Neural cell (in vitro differentiated cells): ENCODE measurements at regions not wholly inside any gene's neighbourhood (a gene's known extent, or its start where the extent isn't known, plus 50 kb on each side); places are given as distances from the start of the nearest gene placed in this dataset.
A peak's percentile ranks its signal among the peaks of the same experiment; 100 is the strongest.

Source experiments
- H2AFZ ChIP-seq: fragments of 200-600, 300-800 bp; sonication (generic), shearing (Covaris generic); 2 replicates; pipeline ENCODE4 v1.6.0; 2014; ENCODE audit warnings: low read depth, mild to moderate bottlenecking, antibody characterized with exemption, low read length, moderate library complexity
- H3F3A ChIP-seq: fragments of 200-600 bp; shearing (Covaris generic); 2 replicates; pipeline ENCODE4 v1.6.1; 2016; ENCODE audit warnings: mild to moderate bottlenecking, moderate library complexity, mixed read lengths, antibody characterized with exemption, low read length; ENCODE audit not compliant: insufficient read depth, poor library complexity, severe bottlenecking
- H3K27ac ChIP-seq: fragments of 200-600, 300-800 bp; sonication (generic), shearing (Covaris generic); 2 replicates; pipeline ENCODE4 v1.5.1; 2014; ENCODE audit warnings: mild to moderate bottlenecking, low read length, moderate library complexity
- H3K27me3 ChIP-seq: fragments of 300-800, 200-600 bp; sonication (generic), shearing (Covaris generic); 2 replicates; pipeline ENCODE4 v1.6.0; 2014; ENCODE audit warnings: mild to moderate bottlenecking, low read depth, low read length, moderate library complexity; ENCODE audit not compliant: insufficient read depth
- H3K36me3 ChIP-seq: fragments of 300-800, 200-600 bp; sonication (generic), shearing (Covaris generic); 2 replicates; pipeline ENCODE4 v1.5.1; 2014; ENCODE audit warnings: mild to moderate bottlenecking, antibody characterized with exemption, low read length, moderate library complexity; ENCODE audit not compliant: insufficient read depth
- H3K4me2 ChIP-seq: fragments of 300-800, 200-600 bp; sonication (generic), shearing (Covaris generic); 2 replicates; pipeline ENCODE4 v1.6.0; 2014; ENCODE audit warnings: mild to moderate bottlenecking, low read length
- H3K4me3 ChIP-seq: fragments of 300-800, 200-600 bp; sonication (generic), shearing (Covaris generic); 2 replicates; pipeline ENCODE4 v1.5.1; 2014; ENCODE audit warnings: mild to moderate bottlenecking, low read length, moderate library complexity
- H3K79me2 ChIP-seq: fragments of 200-600 bp; shearing (Covaris generic); replicated peaks from 2 replicates; pipeline ENCODE4 v1.6.0; 2014; ENCODE audit warnings: mild to moderate bottlenecking, low read length, moderate library complexity; ENCODE audit not compliant: insufficient read depth
- H3K9ac ChIP-seq: fragments of 300-800, 200-600 bp; sonication (generic), shearing (Covaris generic); 2 replicates; pipeline ENCODE4 v1.6.1; 2016; ENCODE audit warnings: mild to moderate bottlenecking, low read length, mixed read lengths
- H3K9me2 ChIP-seq: fragments of 200-600 bp; shearing (Covaris generic); 2 replicates; pipeline ENCODE4 v1.6.1; 2016; ENCODE audit warnings: mild to moderate bottlenecking, low read length, mixed read lengths; ENCODE audit not compliant: insufficient read depth
- H3K9me3 ChIP-seq: fragments of 200-600, 300-800 bp; sonication (generic), shearing (Covaris generic); 2 replicates; pipeline ENCODE4 v1.6.1; 2016; ENCODE audit warnings: mild to moderate bottlenecking, mixed run types, low read length, moderate library complexity, mixed read lengths
- H4K20me1 ChIP-seq: fragments of 200-600 bp; shearing (Covaris generic); 2 replicates; pipeline ENCODE4 v1.6.1; 2016; ENCODE audit warnings: mild to moderate bottlenecking, mixed run types; ENCODE audit not compliant: insufficient read depth
- EP300 ChIP-seq: fragments of 450-650 bp; conservative IDR thresholded peaks from 2 replicates; pipeline ENCODE4 v1.6.1; 2014; ENCODE audit warnings: antibody characterized with exemption, mild to moderate bottlenecking, moderate library complexity; ENCODE audit not compliant: poor library complexity, severe bottlenecking
- EZH2 ChIP-seq: fragments of 200-600, 300-800 bp; shearing (Covaris generic), sonication (generic); IDR thresholded peaks from 2 replicates; pipeline ENCODE4 v1.6.1; 2014; ENCODE audit warnings: antibody characterized with exemption, low read length, borderline replicate concordance, mild to moderate bottlenecking; ENCODE audit not compliant: insufficient read depth, poor library complexity, severe bottlenecking
- MXI1 ChIP-seq: fragments of 450-650 bp; conservative IDR thresholded peaks from 2 replicates; pipeline ENCODE4 v1.6.1; 2014; ENCODE audit warnings: antibody characterized with exemption, mild to moderate bottlenecking; ENCODE audit not compliant: poor library complexity, severe bottlenecking
- POLR2AphosphoS5 ChIP-seq: IDR thresholded peaks from 2 replicates; pipeline ENCODE4 v1.6.1; 2012
- RAD21 ChIP-seq: fragments of 450-650 bp; conservative IDR thresholded peaks from 2 replicates; pipeline ENCODE4 v1.6.1; 2014; ENCODE audit warnings: antibody characterized with exemption, mild to moderate bottlenecking, moderate library complexity
- SMC3 ChIP-seq: fragments of 450-650 bp; conservative IDR thresholded peaks from 2 replicates; pipeline ENCODE4 v1.6.1; 2014; ENCODE audit warnings: antibody characterized with exemption, mild to moderate bottlenecking, moderate library complexity; ENCODE audit not compliant: poor library complexity
- TAF1 ChIP-seq: IDR thresholded peaks from 2 replicates; pipeline ENCODE4 v1.6.1; 2012; ENCODE audit warnings: low read depth
- TF ChIP-seq, protein P1 (sequence below): IDR thresholded peaks from 2 replicates; pipeline ENCODE4 v1.6.1; 2012; ENCODE audit warnings: borderline replicate concordance
- TF ChIP-seq, protein P2 (sequence below): fragments of 450-650 bp; IDR thresholded peaks from 2 replicates; pipeline ENCODE4 v1.5.1; 2014; ENCODE audit warnings: antibody characterized with exemption, mild to moderate bottlenecking, moderate library complexity; ENCODE audit not compliant: poor library complexity, severe bottlenecking

DNA sequence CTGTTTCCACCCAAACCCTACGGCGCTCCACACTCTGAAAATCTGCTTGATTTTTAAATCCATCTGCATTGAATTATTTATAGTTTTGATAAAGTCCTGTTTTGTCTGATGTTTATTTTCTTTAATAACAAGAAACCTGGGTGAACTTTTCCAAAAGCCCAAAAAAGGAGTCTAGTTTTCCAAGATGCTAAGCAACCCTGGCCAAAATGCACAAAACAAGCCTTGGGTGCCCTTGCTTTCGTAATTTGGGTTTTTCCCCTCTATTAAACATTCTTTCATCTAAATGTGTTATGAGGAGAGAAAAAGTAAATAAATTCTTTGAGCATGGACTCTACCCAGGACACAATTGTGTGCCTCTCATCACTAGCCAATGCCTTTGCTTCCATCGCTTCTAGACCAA is 468.9 kb downstream of the MCTP2 start:
- H3K9me3 ChIP-seq, result no peaks in the 10 kb centered on the region
- H3K9me2 ChIP-seq, result no peaks in the 10 kb centered on the region
- no peaks in the 10 kb centered on the region for H3K36me3 ChIP-seq
- H3K9ac ChIP-seq, result no peak overlapping the region
- H3K4me3 ChIP-seq, result no peak overlapping the region
- H3K4me2 ChIP-seq, result no peak overlapping the region
- TF ChIP-seq TAF1, result no peak
- no peak for TF ChIP-seq POLR2AphosphoS5
- no peak for TF ChIP-seq EZH2
- no peak for TF ChIP-seq EP300
- TF ChIP-seq MXI1, result no peak
- TF ChIP-seq, protein P1, sequence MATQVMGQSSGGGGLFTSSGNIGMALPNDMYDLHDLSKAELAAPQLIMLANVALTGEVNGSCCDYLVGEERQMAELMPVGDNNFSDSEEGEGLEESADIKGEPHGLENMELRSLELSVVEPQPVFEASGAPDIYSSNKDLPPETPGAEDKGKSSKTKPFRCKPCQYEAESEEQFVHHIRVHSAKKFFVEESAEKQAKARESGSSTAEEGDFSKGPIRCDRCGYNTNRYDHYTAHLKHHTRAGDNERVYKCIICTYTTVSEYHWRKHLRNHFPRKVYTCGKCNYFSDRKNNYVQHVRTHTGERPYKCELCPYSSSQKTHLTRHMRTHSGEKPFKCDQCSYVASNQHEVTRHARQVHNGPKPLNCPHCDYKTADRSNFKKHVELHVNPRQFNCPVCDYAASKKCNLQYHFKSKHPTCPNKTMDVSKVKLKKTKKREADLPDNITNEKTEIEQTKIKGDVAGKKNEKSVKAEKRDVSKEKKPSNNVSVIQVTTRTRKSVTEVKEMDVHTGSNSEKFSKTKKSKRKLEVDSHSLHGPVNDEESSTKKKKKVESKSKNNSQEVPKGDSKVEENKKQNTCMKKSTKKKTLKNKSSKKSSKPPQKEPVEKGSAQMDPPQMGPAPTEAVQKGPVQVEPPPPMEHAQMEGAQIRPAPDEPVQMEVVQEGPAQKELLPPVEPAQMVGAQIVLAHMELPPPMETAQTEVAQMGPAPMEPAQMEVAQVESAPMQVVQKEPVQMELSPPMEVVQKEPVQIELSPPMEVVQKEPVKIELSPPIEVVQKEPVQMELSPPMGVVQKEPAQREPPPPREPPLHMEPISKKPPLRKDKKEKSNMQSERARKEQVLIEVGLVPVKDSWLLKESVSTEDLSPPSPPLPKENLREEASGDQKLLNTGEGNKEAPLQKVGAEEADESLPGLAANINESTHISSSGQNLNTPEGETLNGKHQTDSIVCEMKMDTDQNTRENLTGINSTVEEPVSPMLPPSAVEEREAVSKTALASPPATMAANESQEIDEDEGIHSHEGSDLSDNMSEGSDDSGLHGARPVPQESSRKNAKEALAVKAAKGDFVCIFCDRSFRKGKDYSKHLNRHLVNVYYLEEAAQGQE, result no peak
- TF ChIP-seq, protein P2, sequence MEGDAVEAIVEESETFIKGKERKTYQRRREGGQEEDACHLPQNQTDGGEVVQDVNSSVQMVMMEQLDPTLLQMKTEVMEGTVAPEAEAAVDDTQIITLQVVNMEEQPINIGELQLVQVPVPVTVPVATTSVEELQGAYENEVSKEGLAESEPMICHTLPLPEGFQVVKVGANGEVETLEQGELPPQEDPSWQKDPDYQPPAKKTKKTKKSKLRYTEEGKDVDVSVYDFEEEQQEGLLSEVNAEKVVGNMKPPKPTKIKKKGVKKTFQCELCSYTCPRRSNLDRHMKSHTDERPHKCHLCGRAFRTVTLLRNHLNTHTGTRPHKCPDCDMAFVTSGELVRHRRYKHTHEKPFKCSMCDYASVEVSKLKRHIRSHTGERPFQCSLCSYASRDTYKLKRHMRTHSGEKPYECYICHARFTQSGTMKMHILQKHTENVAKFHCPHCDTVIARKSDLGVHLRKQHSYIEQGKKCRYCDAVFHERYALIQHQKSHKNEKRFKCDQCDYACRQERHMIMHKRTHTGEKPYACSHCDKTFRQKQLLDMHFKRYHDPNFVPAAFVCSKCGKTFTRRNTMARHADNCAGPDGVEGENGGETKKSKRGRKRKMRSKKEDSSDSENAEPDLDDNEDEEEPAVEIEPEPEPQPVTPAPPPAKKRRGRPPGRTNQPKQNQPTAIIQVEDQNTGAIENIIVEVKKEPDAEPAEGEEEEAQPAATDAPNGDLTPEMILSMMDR, result no peak
- TF ChIP-seq RAD21, result no peak
- TF ChIP-seq SMC3, result no peak
- H4K20me1 ChIP-seq, result no peaks in the 10 kb centered on the region
- no peaks in the 10 kb centered on the region for H3K79me2 ChIP-seq
- H3K27me3 ChIP-seq, result no peaks in the 10 kb centered on the region
- H2AFZ ChIP-seq, result no peak overlapping the region
- H3F3A ChIP-seq, result no peaks in the 10 kb centered on the region
- H3K27ac ChIP-seq, result no peak overlapping the region

DNA sequence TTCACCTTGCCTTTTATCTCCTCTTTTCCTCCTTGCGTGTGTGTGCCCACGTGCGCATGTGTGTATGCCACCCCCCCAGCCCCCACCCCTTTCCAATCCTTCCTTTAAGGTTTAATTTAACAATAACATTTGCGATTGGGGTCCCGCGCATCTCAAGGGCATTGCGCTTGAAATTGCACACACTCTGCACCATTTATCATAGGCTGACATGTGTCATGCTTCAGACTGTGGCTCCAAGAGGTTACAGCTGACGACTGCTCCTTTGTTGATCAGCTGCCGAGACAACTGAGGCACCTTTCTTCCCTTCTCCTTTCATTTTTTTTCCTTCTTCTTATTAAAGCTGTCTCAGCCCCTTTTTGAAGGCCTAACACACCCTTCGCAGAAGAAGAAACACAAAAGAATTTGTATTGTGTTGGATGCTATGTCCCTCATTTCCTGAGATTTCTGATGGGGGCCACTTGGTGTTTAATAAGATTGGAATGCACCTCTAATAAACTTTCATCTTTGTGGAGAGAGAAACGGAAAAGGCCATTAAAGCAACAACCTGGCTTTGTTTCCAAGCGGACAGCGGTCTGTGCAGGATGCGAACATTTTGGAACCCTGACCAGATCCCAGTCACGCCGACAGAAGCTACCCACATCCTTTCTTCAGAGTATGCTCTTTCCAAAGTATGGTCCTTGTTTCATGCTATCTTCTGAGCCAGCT is 470.1 kb downstream of the MCTP2 start:
- peak overlapping the region; percentile 50 for H3K27ac ChIP-seq
- no peaks in the 10 kb centered on the region for H3K27me3 ChIP-seq
- no peaks in the 10 kb centered on the region for H3F3A ChIP-seq
- H2AFZ ChIP-seq, result no peak overlapping the region
- H3K36me3 ChIP-seq, result no peaks in the 10 kb centered on the region
- H3K4me3 ChIP-seq, result no peak overlapping the region
- no peaks in the 10 kb centered on the region for H3K79me2 ChIP-seq
- TF ChIP-seq MXI1, result no peak
- peak; percentile 67 for TF ChIP-seq EP300
- no peak for TF ChIP-seq SMC3
- TF ChIP-seq, protein P1, result no peak
- no peak for TF ChIP-seq EZH2
- TF ChIP-seq POLR2AphosphoS5, result peak; percentile 65
- TF ChIP-seq, protein P2, result no peak
- TF ChIP-seq RAD21, result no peak
- H4K20me1 ChIP-seq, result no peaks in the 10 kb centered on the region
- H3K9ac ChIP-seq, result no peak overlapping the region
- H3K9me2 ChIP-seq, result no peaks in the 10 kb centered on the region
- no peaks in the 10 kb centered on the region for H3K9me3 ChIP-seq
- H3K4me2 ChIP-seq, result no peak overlapping the region
